GM19395 (cell line): ENCODE measurements at regions not wholly inside any gene's neighbourhood (a gene's known extent, or its start where the extent isn't known, plus 50 kb on each side); places are given as distances from the start of the nearest gene placed in this dataset.

ENCODE experiments used
- ATAC-seq: cut with Tn5 transposase; IDR thresholded peaks from one replicate; pipeline ENCODE4 v1.9.1; 2021; ENCODE audit warnings: mild to moderate bottlenecking, moderate library complexity; ENCODE audit not compliant: unreplicated experiment

- no peak for ATAC-seq
These were observed 559.7 kb downstream of the TCERG1L start for GRCh38 chr10:130751851-130752250.

- no peak for ATAC-seq
These were observed 554.9 kb downstream of the TCERG1L start for GRCh38 chr10:130756651-130757050.

- ATAC-seq: no peak
These were observed 554.2 kb downstream of the TCERG1L start for GRCh38 chr10:130757271-130757670.

- ATAC-seq: no peak
These were observed 553.6 kb downstream of the TCERG1L start for GRCh38 chr10:130757821-130758489.

GRCh38 chr10:130758529-130758928, 553.0 kb downstream of the TCERG1L start:
- no peak for ATAC-seq

- ATAC-seq: no peak
These were observed 550.4 kb downstream of the TCERG1L start for GRCh38 chr10:130761032-130761575.

GRCh38 chr10:130761788-130762301, 549.7 kb downstream of the TCERG1L start:
- no peak for ATAC-seq

GRCh38 chr10:130762491-130762890, 549.0 kb downstream of the TCERG1L start:
- no peak for ATAC-seq

- ATAC-seq: no peak
These were observed 548.5 kb downstream of the TCERG1L start for GRCh38 chr10:130763071-130763470.

GRCh38 chr10:130763491-130763890, 548.0 kb downstream of the TCERG1L start:
- ATAC-seq: no peak

GRCh38 chr10:130764651-130765050, 546.9 kb downstream of the TCERG1L start:
- no peak for ATAC-seq

GRCh38 chr10:130766071-130766470, 545.5 kb downstream of the TCERG1L start:
- no peak for ATAC-seq

GRCh38 chr10:130767116-130767730, 544.3 kb downstream of the TCERG1L start:
- ATAC-seq: no peak

- ATAC-seq: no peak
These were observed 542.1 kb downstream of the TCERG1L start for GRCh38 chr10:130769146-130770017.

GRCh38 chr10:130770018-130770630, 541.4 kb downstream of the TCERG1L start:
- no peak for ATAC-seq

- ATAC-seq: no peak
These were observed 540.0 kb downstream of the TCERG1L start for GRCh38 chr10:130771491-130771946.

- ATAC-seq: no peak
These were observed 539.5 kb downstream of the TCERG1L start for GRCh38 chr10:130772056-130772455.

- no peak for ATAC-seq
These were observed 538.8 kb downstream of the TCERG1L start for GRCh38 chr10:130772676-130773075.

GRCh38 chr10:130773941-130774340, 537.6 kb downstream of the TCERG1L start:
- ATAC-seq: no peak

- no peak for ATAC-seq
These were observed 536.6 kb downstream of the TCERG1L start for GRCh38 chr10:130774871-130775270.

GRCh38 chr10:130775311-130775710, 536.2 kb downstream of the TCERG1L start:
- ATAC-seq: no peak
